PC-9 (cell line): ENCODE measurements at regions not wholly inside any gene's neighbourhood (a gene's known extent, or its start where the extent isn't known, plus 50 kb on each side); places are given as distances from the start of the nearest gene placed in this dataset.
A peak's percentile ranks its signal among the peaks of the same experiment; 100 is the strongest.

Experiments used
- BruUV-seq: library from RNA; stranded (reverse); fragments of 400-500 nt; replicated peaks from 2 replicates; lab custom pipeline; 2021; lab: Mats Ljungman, UMichigan
- CTCF ChIA-PET: fragments of 300-600 bp; sonication (Branson Sonifier 250); formaldehyde crosslinking; loops from one replicate; lab custom pipeline; 2022; ENCODE audit warnings: antibody characterized with exemption; lab: Charles Lee
- POLR2A ChIA-PET: fragments of 300-600 bp; sonication (Branson Sonifier 250); formaldehyde crosslinking; loops from one replicate; lab custom pipeline; 2022; ENCODE audit warnings: antibody characterized with exemption; ENCODE audit not compliant: unreplicated experiment; lab: Charles Lee
- DNase-seq, 2 experiments: peaks; one replicate each; pipeline versions ENCODE4 v3.0.0 to v3.0.0-alpha.2; 2015 to 2022; ENCODE audit warnings: mixed read lengths in 1 of 2
- H2AFZ ChIP-seq: fragments of 200-600 bp; sonication (generic); 2 replicates; pipeline ENCODE4 v1.8.1; 2017; ENCODE audit warnings: antibody characterized with exemption
- H3F3A ChIP-seq: fragments of 200-600 bp; sonication (generic); 2 replicates; pipeline ENCODE4 v1.8.1; 2017; ENCODE audit warnings: antibody characterized with exemption, mild to moderate bottlenecking, low read depth; ENCODE audit not compliant: insufficient read depth
- H3K27ac ChIP-seq: fragments of 200-600 bp; sonication (generic); 2 replicates; pipeline ENCODE4 v1.6.1; 2016; ENCODE audit warnings: mixed run types
- H3K27me3 ChIP-seq: fragments of 200-600 bp; sonication (generic); 2 replicates; pipeline ENCODE4 v1.6.1; 2016; ENCODE audit warnings: low read depth, mixed run types; ENCODE audit not compliant: insufficient read depth
- H3K36me3 ChIP-seq: fragments of 200-600 bp; sonication (generic); 2 replicates; pipeline ENCODE4 v1.6.1; 2016; ENCODE audit warnings: low read depth, mixed run types
- H3K4me1 ChIP-seq: fragments of 200-600 bp; sonication (generic); replicated peaks from 2 replicates; pipeline ENCODE4 v1.6.1; 2016; ENCODE audit warnings: mixed run types; ENCODE audit not compliant: insufficient read depth
- H3K4me2 ChIP-seq: fragments of 200-600 bp; sonication (generic); 2 replicates; pipeline ENCODE4 v1.6.1; 2017; ENCODE audit warnings: mixed run types
- H3K4me3 ChIP-seq: fragments of 200-600 bp; sonication (generic); 2 replicates; pipeline ENCODE4 v1.6.1; 2016; ENCODE audit warnings: mixed run types
- H3K79me2 ChIP-seq: fragments of 200-600 bp; sonication (generic); 2 replicates; pipeline ENCODE4 v1.6.1; 2017; ENCODE audit warnings: low read depth, mixed run types
- H3K9me2 ChIP-seq: fragments of 200-600 bp; sonication (generic); 2 replicates; pipeline ENCODE4 v1.8.1; 2017; ENCODE audit warnings: mild to moderate bottlenecking; ENCODE audit not compliant: insufficient read depth
- H3K9me3 ChIP-seq: fragments of 200-600 bp; sonication (generic); 2 replicates; pipeline ENCODE4 v1.8.1; 2016; ENCODE audit warnings: low read depth; ENCODE audit not compliant: insufficient read depth
- H4K20me1 ChIP-seq: fragments of 200-600 bp; sonication (generic); 2 replicates; pipeline ENCODE4 v1.8.1; 2017; ENCODE audit not compliant: insufficient read depth
- EZH2 ChIP-seq: fragments of 200-600 bp; sonication (generic); IDR thresholded peaks from 2 replicates; pipeline ENCODE4 v1.8.0; 2017; ENCODE audit warnings: antibody characterized with exemption, low read depth
- intact Hi-C: fragments of 100-400 bp; cut with micrococcal nuclease; formaldehyde crosslinking; loops from one replicate; pipeline ENCODE4 v1.10.0; 2022; ENCODE audit not compliant: unreplicated experiment
- TF ChIP-seq, protein P1 (sequence below): fragments of 200-600 bp; sonication (generic); conservative IDR thresholded peaks from 2 replicates; pipeline ENCODE4 v1.6.1; 2017; ENCODE audit warnings: mixed run types, antibody characterized with exemption, mild to moderate bottlenecking, moderate library complexity

- Histone ChIP-seq H3K9me3 (no peaks in the 10 kb centered on the region; the same call in 1 of the 2 replicates), H3K79me2 (no peaks in the 10 kb centered on the region), H3K4me2 (no peak overlapping the region), H3K27me3 (no peaks in the 10 kb centered on the region), H3K4me3 (no peak overlapping the region), H3K9me2 (no peaks in the 10 kb centered on the region), H2AFZ (no peak overlapping the region), H3K36me3 (no peaks in the 10 kb centered on the region), H4K20me1 (no peaks in the 10 kb centered on the region), H3F3A (peaks cover 13% of the 10 kb centered on the region), H3K27ac (no peak overlapping the region), H3K4me1 (peaks cover 12% of the 10 kb centered on the region)
- no TSS peak for BruUV-seq
- no peak for DNase-seq
- no peak for TF ChIP-seq EZH2
- TF ChIP-seq, protein P1, sequence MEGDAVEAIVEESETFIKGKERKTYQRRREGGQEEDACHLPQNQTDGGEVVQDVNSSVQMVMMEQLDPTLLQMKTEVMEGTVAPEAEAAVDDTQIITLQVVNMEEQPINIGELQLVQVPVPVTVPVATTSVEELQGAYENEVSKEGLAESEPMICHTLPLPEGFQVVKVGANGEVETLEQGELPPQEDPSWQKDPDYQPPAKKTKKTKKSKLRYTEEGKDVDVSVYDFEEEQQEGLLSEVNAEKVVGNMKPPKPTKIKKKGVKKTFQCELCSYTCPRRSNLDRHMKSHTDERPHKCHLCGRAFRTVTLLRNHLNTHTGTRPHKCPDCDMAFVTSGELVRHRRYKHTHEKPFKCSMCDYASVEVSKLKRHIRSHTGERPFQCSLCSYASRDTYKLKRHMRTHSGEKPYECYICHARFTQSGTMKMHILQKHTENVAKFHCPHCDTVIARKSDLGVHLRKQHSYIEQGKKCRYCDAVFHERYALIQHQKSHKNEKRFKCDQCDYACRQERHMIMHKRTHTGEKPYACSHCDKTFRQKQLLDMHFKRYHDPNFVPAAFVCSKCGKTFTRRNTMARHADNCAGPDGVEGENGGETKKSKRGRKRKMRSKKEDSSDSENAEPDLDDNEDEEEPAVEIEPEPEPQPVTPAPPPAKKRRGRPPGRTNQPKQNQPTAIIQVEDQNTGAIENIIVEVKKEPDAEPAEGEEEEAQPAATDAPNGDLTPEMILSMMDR, result no peak
- ChIA-PET CTCF (interaction anchor here (0.6 kb wide), 1 partner anchor 147 kb away, joined by 5 read pairs; no protein-coding TSS in a partner anchor), POLR2A (interaction anchor here (0.6 kb wide), 1 partner anchor 13 kb away, joined by 4 read pairs; no protein-coding TSS in a partner anchor)
- intact Hi-C loops, result no loop called here
These were observed 145.5 kb upstream of the ITGA6 start for GRCh38 chr2:172281648-172282570.

DNA sequence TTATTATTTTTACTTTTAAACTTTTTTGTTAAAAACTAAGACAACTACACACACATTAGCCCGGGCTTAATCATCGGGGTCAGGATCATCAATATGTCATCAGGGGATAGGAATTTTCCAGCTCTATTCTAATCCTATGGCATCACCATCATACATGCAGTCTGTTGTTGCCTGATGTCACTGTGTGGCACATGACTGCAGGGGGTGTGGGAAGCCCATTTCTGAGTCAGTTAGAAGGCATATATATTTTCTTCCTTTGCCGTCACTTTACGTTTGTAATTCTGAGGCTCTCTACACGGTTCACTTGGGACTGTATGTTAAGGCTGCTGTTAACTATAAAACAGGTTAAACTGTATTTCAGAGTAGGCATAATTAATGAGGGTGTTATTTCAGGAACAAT is 144.4 kb upstream of the ITGA6 start:
- TF ChIP-seq, protein P1, result no peak
- TF ChIP-seq EZH2, result no peak
- Histone ChIP-seq H3F3A (peaks cover 13% of the 10 kb centered on the region), H4K20me1 (no peaks in the 10 kb centered on the region), H3K4me1 (peaks cover 12% of the 10 kb centered on the region), H3K4me2 (no peak overlapping the region), H3K9me3 (no peaks in the 10 kb centered on the region), H3K79me2 (no peaks in the 10 kb centered on the region), H3K27me3 (no peaks in the 10 kb centered on the region), H3K27ac (no peak overlapping the region), H2AFZ (no peak overlapping the region), H3K36me3 (no peaks in the 10 kb centered on the region), H3K4me3 (no peak overlapping the region), H3K9me2 (no peaks in the 10 kb centered on the region)
- ChIA-PET CTCF (no interaction called here), POLR2A (interaction anchor here (0.6 kb wide), 2 partner anchors 12 to 538 kb away, joined by 3 to 4 read pairs; no protein-coding TSS in a partner anchor)
- intact Hi-C loops, result no loop called here
- BruUV-seq, result no TSS peak
- no peak for DNase-seq

GRCh38 chr2:172283476-172283875 is 143.9 kb upstream of the ITGA6 start:
- H3K27ac ChIP-seq, result no peak overlapping the region
- H3K9me3 ChIP-seq, result no peaks in the 10 kb centered on the region
- H3K36me3 ChIP-seq, result no peaks in the 10 kb centered on the region
- no peaks in the 10 kb centered on the region for H3K9me2 ChIP-seq
- BruUV-seq, result no TSS peak
- H3K4me3 ChIP-seq, result no peak overlapping the region
- peak in 1 of 2 experiments; percentile 20 for DNase-seq
- peaks cover 14% of the 10 kb centered on the region for H3K4me1 ChIP-seq
- ChIA-PET POLR2A (interaction anchor here (0.6 kb wide), 1 partner anchor 538 kb away, joined by 3 read pairs; no protein-coding TSS in a partner anchor), CTCF (no interaction called here)
- intact Hi-C loops, result no loop called here
- no peaks in the 10 kb centered on the region for H4K20me1 ChIP-seq
- peaks cover 13% of the 10 kb centered on the region for H3F3A ChIP-seq
- H3K27me3 ChIP-seq, result no peaks in the 10 kb centered on the region
- no peak overlapping the region for H2AFZ ChIP-seq
- H3K79me2 ChIP-seq, result no peaks in the 10 kb centered on the region
- TF ChIP-seq, protein P1, result no peak
- TF ChIP-seq EZH2, result no peak
- no peak overlapping the region for H3K4me2 ChIP-seq
